Right hindlimb (tissue), 1 donor: ENCODE measurements at regions not wholly inside any gene's neighbourhood (a gene's known extent, or its start where the extent isn't known, plus 50 kb on each side); places are given as distances from the start of the nearest gene placed in this dataset.
A peak's percentile ranks its signal among the peaks of the same experiment; 100 is the strongest.

Experiments
- DNase-seq: peaks from one replicate; pipeline ENCODE4 v3.0.0-alpha.2; 2018

GRCh38 chr6:97594844-97595243 lies 311.8 kb upstream of the MMS22L start:
- DNase-seq = no peak

DNA sequence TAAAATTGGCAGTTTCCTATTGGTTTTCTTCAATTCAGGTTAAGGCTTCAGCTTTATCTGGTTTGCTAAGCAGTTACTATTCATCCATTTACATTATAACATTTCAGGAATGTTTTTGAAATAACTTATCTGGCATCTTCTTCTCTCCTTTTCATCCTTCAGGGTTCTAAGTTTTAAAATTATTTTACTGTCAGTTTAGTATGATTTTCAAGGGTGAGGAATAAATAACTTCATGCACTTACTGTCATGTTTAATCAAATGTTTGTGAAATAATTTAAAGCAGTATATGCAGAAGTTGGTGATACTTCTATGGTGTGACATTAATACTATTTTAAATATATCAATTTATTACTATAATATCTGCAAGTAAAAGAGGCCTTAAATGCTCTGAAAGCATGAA lies 338.1 kb upstream of the MMS22L start:
- no peak for DNase-seq

GRCh38 chr6:97626671-97627441 lies 343.8 kb upstream of the MMS22L start:
- peak; percentile 36 for DNase-seq

GRCh38 chr6:97629180-97629579 lies 346.2 kb upstream of the MMS22L start:
- no peak for DNase-seq

DNA sequence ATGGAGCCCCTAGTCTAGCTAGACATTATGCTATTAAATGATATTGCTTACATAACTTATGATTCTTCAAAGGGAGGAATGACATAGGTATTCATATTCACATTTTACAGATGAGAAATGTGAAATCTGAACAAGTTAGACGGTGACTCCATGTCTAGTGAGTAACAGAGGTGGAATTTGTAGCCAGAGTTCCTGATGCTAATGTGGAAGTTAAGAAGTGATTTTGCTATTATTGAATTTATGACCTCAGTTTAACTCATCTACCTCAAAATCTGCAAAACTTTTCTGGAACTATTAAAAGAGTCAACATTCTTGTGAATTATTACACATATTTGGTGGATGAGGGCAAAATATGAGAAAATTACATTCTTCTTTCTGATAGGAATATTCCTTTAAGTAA lies 347.6 kb upstream of the MMS22L start:
- no peak for DNase-seq

- no peak for DNase-seq
Observed at GRCh38 chr6:97632341-97632740, 349.3 kb upstream of the MMS22L start.

DNA sequence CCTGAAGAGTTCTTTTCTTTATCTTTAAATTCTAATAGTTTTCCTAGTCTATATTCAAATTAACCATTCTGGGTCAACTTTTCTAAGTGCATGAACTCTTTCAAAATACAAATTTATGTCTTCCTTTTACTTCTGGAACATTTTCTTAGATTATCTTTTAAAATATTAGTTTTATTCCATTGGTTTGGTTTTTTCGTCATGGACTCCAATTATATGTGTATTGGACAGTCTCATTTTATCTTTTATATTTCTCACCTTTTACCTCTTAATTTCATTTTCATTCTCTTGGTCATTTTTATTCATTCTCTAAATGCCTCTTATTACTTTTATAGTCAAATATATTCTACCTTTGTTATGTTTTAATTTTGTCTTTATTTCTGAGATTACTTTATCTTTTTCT lies 356.7 kb upstream of the MMS22L start:
- DNase-seq = no peak

- no peak for DNase-seq
Observed at GRCh38 chr6:97644353-97644752, 361.3 kb upstream of the MMS22L start.

GRCh38 chr6:97645757-97646156 lies 362.7 kb upstream of the MMS22L start:
- no peak for DNase-seq

GRCh38 chr6:97653076-97653475 lies 370.1 kb upstream of the MMS22L start:
- no peak for DNase-seq

GRCh38 chr6:97653517-97653916 lies 370.5 kb upstream of the MMS22L start:
- no peak for DNase-seq

DNA sequence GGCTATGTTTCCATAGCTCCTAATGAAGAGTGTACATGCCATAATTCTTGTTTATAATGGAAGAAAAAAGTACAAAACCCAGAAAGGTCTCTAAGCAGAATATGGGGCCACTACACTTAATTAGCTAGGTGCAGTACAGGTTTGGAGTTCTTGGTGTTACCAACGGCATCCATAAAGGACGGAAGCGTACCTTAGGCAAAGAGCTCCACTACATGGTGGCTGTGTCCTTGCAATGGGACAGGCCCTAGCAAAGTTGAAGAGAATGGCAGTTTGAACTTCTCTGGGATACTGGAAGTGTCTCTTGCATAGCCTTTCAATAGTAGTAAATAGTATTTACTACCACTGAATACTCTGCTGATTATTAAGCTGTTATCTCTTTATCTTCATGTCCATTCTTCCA lies 371.7 kb upstream of the MMS22L start:
- no peak for DNase-seq

DNA sequence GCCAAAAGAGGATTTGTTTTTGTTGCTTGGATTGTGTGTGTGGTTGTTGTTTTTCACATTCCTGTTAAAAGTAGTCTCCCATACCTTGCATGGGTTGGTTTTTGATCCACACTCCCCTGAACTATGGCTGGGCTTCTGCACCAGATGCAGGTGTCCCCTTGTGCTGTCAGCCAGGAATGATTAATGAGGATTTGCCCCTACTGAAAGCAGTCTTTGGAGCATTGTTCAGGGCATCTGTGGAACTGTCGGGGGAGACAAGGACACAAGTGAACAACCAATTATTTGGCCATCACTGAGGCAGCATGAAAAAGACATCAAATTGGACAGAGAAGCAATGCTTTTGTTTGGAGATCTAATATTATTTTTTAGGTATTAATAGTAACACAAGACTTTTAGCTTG lies 373.2 kb upstream of the MMS22L start:
- DNase-seq = no peak

GRCh38 chr6:97656706-97657350 lies 373.8 kb upstream of the MMS22L start:
- no peak for DNase-seq

DNA sequence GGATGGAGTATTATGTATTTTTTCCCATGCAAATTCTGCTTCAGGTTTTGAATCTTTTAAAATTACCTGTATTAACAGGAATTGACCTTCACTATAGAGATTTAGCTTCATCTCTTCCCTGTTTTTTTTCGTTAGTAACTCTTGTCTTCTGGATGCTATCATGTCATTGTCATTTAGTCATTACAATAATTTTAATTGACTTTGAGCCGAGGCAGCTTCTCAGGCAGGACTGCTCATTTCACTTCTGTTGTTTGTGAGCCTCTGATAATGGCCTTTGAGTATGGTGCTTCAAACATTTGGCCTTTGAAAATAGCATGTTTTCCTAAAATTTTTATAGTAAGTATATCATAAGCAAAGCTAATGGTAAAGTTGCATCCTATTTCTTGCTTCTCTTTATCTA lies 375.1 kb upstream of the MMS22L start:
- DNase-seq = no peak

GRCh38 chr6:97663252-97663651 lies 380.2 kb upstream of the MMS22L start:
- no peak for DNase-seq

GRCh38 chr6:97665446-97665845 lies 382.4 kb upstream of the MMS22L start:
- no peak for DNase-seq

- DNase-seq = no peak
Observed at GRCh38 chr6:97666889-97667288, 383.9 kb upstream of the MMS22L start.

GRCh38 chr6:97668716-97669115 lies 385.7 kb upstream of the MMS22L start:
- no peak for DNase-seq

GRCh38 chr6:97669191-97670031 lies 386.4 kb upstream of the MMS22L start:
- peak; percentile 24 for DNase-seq

GRCh38 chr6:97674802-97675201 lies 391.8 kb upstream of the MMS22L start:
- DNase-seq = no peak

- no peak for DNase-seq
Observed at GRCh38 chr6:97677626-97678025, 394.6 kb upstream of the MMS22L start.

GRCh38 chr6:97687916-97688315 lies 404.9 kb upstream of the MMS22L start:
- DNase-seq = no peak
